D721Med (cell line): ENCODE measurements at regions not wholly inside any gene's neighbourhood (a gene's known extent, or its start where the extent isn't known, plus 50 kb on each side); places are given as distances from the start of the nearest gene placed in this dataset.

Experiments used
- DNase-seq: peaks from one replicate; pipeline ENCODE4 v3.0.0; 2011; ENCODE audit warnings: low spot score; ENCODE audit not compliant: insufficient read length
- FAIRE-seq: peaks from 2 replicates; lab custom pipeline; 2011; peaks lifted over from hg19 to GRCh38; lab: Jason Lieb, UNC
- CTCF ChIP-seq: IDR thresholded peaks from 2 replicates; pipeline ENCODE4 v1.5.1; 2012; ENCODE audit warnings: mild to moderate bottlenecking, control low read depth; ENCODE audit not compliant: insufficient read depth; ENCODE audit errors: missing control alignments

- FAIRE-seq, result no peak
- no peak for DNase-seq
- TF ChIP-seq CTCF, result no peak
These were observed 186.1 kb upstream of the B3GALT2 start for GRCh38 chr1:193372553-193372952.

- no peak for TF ChIP-seq CTCF
- FAIRE-seq, result no peak
- DNase-seq, result no peak
These were observed 181.9 kb upstream of the B3GALT2 start for GRCh38 chr1:193368302-193368701.

GRCh38 chr1:193367863-193368262, 181.4 kb upstream of the B3GALT2 start:
- no peak for TF ChIP-seq CTCF
- DNase-seq, result no peak
- peak; percentile 25 for FAIRE-seq

GRCh38 chr1:193366764-193367507, 180.5 kb upstream of the B3GALT2 start:
- DNase-seq, result no peak
- TF ChIP-seq CTCF, result no peak
- no peak for FAIRE-seq

GRCh38 chr1:193365966-193366365, 179.6 kb upstream of the B3GALT2 start:
- DNase-seq, result no peak
- FAIRE-seq, result peak; percentile 11
- no peak for TF ChIP-seq CTCF

- no peak for FAIRE-seq
- DNase-seq, result no peak
- no peak for TF ChIP-seq CTCF
These were observed 173.2 kb upstream of the B3GALT2 start for GRCh38 chr1:193359631-193360030.

GRCh38 chr1:193358419-193358818, 172.0 kb upstream of the B3GALT2 start:
- DNase-seq (no peak), FAIRE-seq (peak; percentile 55)
- TF ChIP-seq CTCF, result no peak
